Nephron progenitor cell (in vitro differentiated cells): ENCODE measurements at regions not wholly inside any gene's neighbourhood (a gene's known extent, or its start where the extent isn't known, plus 50 kb on each side); places are given as distances from the start of the nearest gene placed in this dataset.
A peak's percentile ranks its signal among the peaks of the same experiment; 100 is the strongest.

Experiments
- DNase-seq: peaks from one replicate; pipeline ENCODE4 v3.0.0; 2021
- H3K27ac Mint-ChIP-seq: 2 replicates; pipeline ENCODE4 v1.8.0; 2021; ENCODE audit warnings: mild to moderate bottlenecking, moderate library complexity, mixed read lengths
- H3K27me3 Mint-ChIP-seq: 2 replicates; pipeline ENCODE4 v1.8.0; 2021; ENCODE audit warnings: mild to moderate bottlenecking, low read depth, mixed read lengths; ENCODE audit not compliant: poor library complexity
- H3K36me3 Mint-ChIP-seq: 2 replicates; pipeline ENCODE4 v1.8.0; 2021; ENCODE audit warnings: low read depth, mixed read lengths
- H3K4me1 Mint-ChIP-seq: 2 replicates; pipeline ENCODE4 v1.8.0; 2021; ENCODE audit warnings: mixed read lengths
- H3K4me3 Mint-ChIP-seq: 2 replicates; pipeline ENCODE4 v1.8.0; 2021; ENCODE audit warnings: mild to moderate bottlenecking, moderate library complexity, mixed read lengths
- H3K9me3 Mint-ChIP-seq: 2 replicates; pipeline ENCODE4 v1.8.0; 2021; ENCODE audit warnings: mild to moderate bottlenecking, moderate library complexity, mixed read lengths
- TF ChIP-seq, protein P1 (sequence below): fragments of 200-600 bp; sonication (generic); IDR thresholded peaks from 2 replicates; pipeline ENCODE4 v1.5.0; 2021; ENCODE audit warnings: antibody characterized with exemption

- TF ChIP-seq, protein P1, sequence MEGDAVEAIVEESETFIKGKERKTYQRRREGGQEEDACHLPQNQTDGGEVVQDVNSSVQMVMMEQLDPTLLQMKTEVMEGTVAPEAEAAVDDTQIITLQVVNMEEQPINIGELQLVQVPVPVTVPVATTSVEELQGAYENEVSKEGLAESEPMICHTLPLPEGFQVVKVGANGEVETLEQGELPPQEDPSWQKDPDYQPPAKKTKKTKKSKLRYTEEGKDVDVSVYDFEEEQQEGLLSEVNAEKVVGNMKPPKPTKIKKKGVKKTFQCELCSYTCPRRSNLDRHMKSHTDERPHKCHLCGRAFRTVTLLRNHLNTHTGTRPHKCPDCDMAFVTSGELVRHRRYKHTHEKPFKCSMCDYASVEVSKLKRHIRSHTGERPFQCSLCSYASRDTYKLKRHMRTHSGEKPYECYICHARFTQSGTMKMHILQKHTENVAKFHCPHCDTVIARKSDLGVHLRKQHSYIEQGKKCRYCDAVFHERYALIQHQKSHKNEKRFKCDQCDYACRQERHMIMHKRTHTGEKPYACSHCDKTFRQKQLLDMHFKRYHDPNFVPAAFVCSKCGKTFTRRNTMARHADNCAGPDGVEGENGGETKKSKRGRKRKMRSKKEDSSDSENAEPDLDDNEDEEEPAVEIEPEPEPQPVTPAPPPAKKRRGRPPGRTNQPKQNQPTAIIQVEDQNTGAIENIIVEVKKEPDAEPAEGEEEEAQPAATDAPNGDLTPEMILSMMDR = no peak
- Mint-ChIP-seq H3K27me3 (peaks cover 10% of the 10 kb centered on the region), H3K36me3 (no peaks in the 10 kb centered on the region), H3K4me3 (no peak overlapping the region), H3K9me3 (no peaks in the 10 kb centered on the region), H3K4me1 (peaks cover 73% of the 10 kb centered on the region), H3K27ac (no peak overlapping the region)
- DNase-seq = no peak
Observed at GRCh38 chr6:167711211-167711610, 115.5 kb upstream of the AFDN start.

- no peak overlapping the region for H3K4me3 Mint-ChIP-seq
- peaks cover 14% of the 10 kb centered on the region for H3K27me3 Mint-ChIP-seq
Observed at GRCh38 chr6:167711768-167712730, 114.7 kb upstream of the AFDN start.

GRCh38 chr6:167712731-167713475 lies 113.8 kb upstream of the AFDN start:
- no peak overlapping the region for H3K27ac Mint-ChIP-seq
- TF ChIP-seq, protein P1 = no peak
- H3K36me3 Mint-ChIP-seq = no peaks in the 10 kb centered on the region
- peaks cover 56% of the 10 kb centered on the region for H3K4me1 Mint-ChIP-seq
- peaks cover 16% of the 10 kb centered on the region for H3K27me3 Mint-ChIP-seq
- peaks cover 2% of the 10 kb centered on the region for H3K9me3 Mint-ChIP-seq
- DNase-seq = no peak
- no peak overlapping the region for H3K4me3 Mint-ChIP-seq

More at GRCh38 chr6:167711768-167712730, 114.7 kb upstream of the AFDN start:
- Mint-ChIP-seq H3K36me3 (no peaks in the 10 kb centered on the region), H3K4me1 (peaks cover 64% of the 10 kb centered on the region), H3K9me3 (no peaks in the 10 kb centered on the region), H3K27ac (peak overlapping the region; percentile 78)
- TF ChIP-seq, protein P1 = no peak
- no peak for DNase-seq

DNA sequence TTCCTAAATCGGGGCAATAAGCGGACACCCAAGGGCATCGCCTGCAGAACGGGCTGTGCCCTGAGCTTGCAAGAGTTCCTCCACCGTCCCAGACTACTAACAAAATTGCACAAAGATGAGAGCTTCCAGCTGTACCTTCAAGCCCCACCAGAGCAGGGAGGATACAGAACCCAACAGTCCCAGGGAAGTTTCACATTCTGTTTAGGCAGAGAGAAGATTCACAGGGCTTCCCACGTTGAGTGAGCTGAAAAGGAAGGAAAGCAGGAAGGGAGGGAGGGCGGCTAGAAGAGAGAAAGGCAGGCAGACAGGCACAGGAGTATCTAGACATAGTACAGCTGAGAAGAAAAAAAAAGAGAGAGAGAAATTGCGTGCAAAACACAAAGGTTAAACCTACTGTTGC lies 112.6 kb upstream of the AFDN start:
- peaks cover 10% of the 10 kb centered on the region for H3K9me3 Mint-ChIP-seq
- no peaks in the 10 kb centered on the region for H3K36me3 Mint-ChIP-seq
- TF ChIP-seq, protein P1 = no peak
- no peak for DNase-seq
- H3K27ac Mint-ChIP-seq = peak overlapping the region; percentile 9
- H3K27me3 Mint-ChIP-seq = peaks cover 16% of the 10 kb centered on the region
- peaks cover 47% of the 10 kb centered on the region for H3K4me1 Mint-ChIP-seq
- H3K4me3 Mint-ChIP-seq = peak overlapping the region; percentile 13

GRCh38 chr6:167717455-167717854 lies 109.3 kb upstream of the AFDN start:
- DNase-seq = no peak
- H3K9me3 Mint-ChIP-seq = peaks cover 13% of the 10 kb centered on the region
- TF ChIP-seq, protein P1 = no peak
- peaks cover 24% of the 10 kb centered on the region for H3K4me1 Mint-ChIP-seq
- no peak overlapping the region for H3K27ac Mint-ChIP-seq
- H3K36me3 Mint-ChIP-seq = no peaks in the 10 kb centered on the region
- H3K27me3 Mint-ChIP-seq = peaks cover 9% of the 10 kb centered on the region
- H3K4me3 Mint-ChIP-seq = no peak overlapping the region
